H1 (cell line): ENCODE measurements at regions not wholly inside any gene's neighbourhood (a gene's known extent, or its start where the extent isn't known, plus 50 kb on each side); places are given as distances from the start of the nearest gene placed in this dataset.

Experiments
- CTCF ChIA-PET: fragments of 300-600 bp; sonication (Branson Sonifier 250); formaldehyde crosslinking; loops from one replicate; lab custom pipeline; 2021; ENCODE audit not compliant: partially characterized antibody; lab: Charles Lee
- POLR2A ChIA-PET: fragments of 300-600 bp; sonication (Branson Sonifier 250); formaldehyde crosslinking; loops from one replicate; lab custom pipeline; 2021; ENCODE audit warnings: inconsistent platforms; ENCODE audit not compliant: partially characterized antibody; lab: Charles Lee
- DNase-seq, 2 experiments: peaks; one replicate each; pipeline versions ENCODE4 v3.0.0 to v3.0.0-alpha.2; 2010 to 2022; ENCODE audit warnings: low spot score in 2 of 2, low read depth in 1 of 2, mixed read lengths in 1 of 2
- FAIRE-seq: peaks from 2 replicates; lab custom pipeline; 2011; peaks lifted over from hg19 to GRCh38; lab: Jason Lieb, UNC
- H2AFZ ChIP-seq: 2 replicates; pipeline ENCODE4 v1.8.1; 2012; ENCODE audit warnings: low read length, inconsistent platforms
- H2AK5ac ChIP-seq: 2 replicates; pipeline ENCODE4 v1.6.1; 2013; ENCODE audit warnings: low read depth, low read length
- H2BK120ac ChIP-seq: replicated peaks from 2 replicates; pipeline ENCODE3; 2013; ENCODE audit warnings: low read depth, low read length, inconsistent platforms
- H2BK12ac ChIP-seq: 2 replicates; pipeline ENCODE4 v1.6.1; 2013; ENCODE audit warnings: low read depth, low read length
- H2BK15ac ChIP-seq: 2 replicates; pipeline ENCODE4 v1.6.1; 2013; ENCODE audit warnings: low read length
- H2BK20ac ChIP-seq: 2 replicates; pipeline ENCODE4 v1.6.1; 2013; ENCODE audit warnings: low read length
- H2BK5ac ChIP-seq: 2 replicates; pipeline ENCODE4 v1.6.1; 2013; ENCODE audit warnings: low read depth, low read length
- H3K14ac ChIP-seq: 2 replicates; pipeline ENCODE4 v1.6.1; 2013; ENCODE audit warnings: inconsistent platforms; ENCODE audit not compliant: insufficient read length
- H3K18ac ChIP-seq: 2 replicates; pipeline ENCODE4 v1.6.1; 2013; ENCODE audit warnings: low read length; ENCODE audit errors: extremely low read depth
- H3K23ac ChIP-seq: 2 replicates; pipeline ENCODE4 v1.6.1; 2013; ENCODE audit warnings: inconsistent platforms; ENCODE audit not compliant: insufficient read length
- H3K23me2 ChIP-seq: 2 replicates; pipeline ENCODE4 v1.6.1; 2013; ENCODE audit warnings: low read depth, low read length
- H3K27ac ChIP-seq: 2 replicates; pipeline ENCODE4 v1.6.1; 2011; ENCODE audit warnings: low read depth, low read length, inconsistent platforms
- H3K27me3 ChIP-seq, 4 experiments: replicated peaks in 1 of 4; 1 replicate in 1 of 4; 2 replicates in 3 of 4; pipeline versions ENCODE4 v1.6.1 to v1.8.1; 2011 to 2013; ENCODE audit warnings: low read length in 3 of 4, mild to moderate bottlenecking in 3 of 4, inconsistent platforms in 2 of 4, mixed read lengths in 2 of 4, moderate library complexity in 1 of 4; ENCODE audit not compliant: control insufficient read depth in 3 of 4, insufficient read depth in 3 of 4; ENCODE audit errors: extremely low read depth in 1 of 4
- H3K36me3 ChIP-seq, 4 experiments: 2 replicates each; pipeline versions ENCODE4 v1.6.1 to v1.8.1; 2011 to 2013; ENCODE audit warnings: mild to moderate bottlenecking in 4 of 4, low read length in 3 of 4, moderate library complexity in 2 of 4, control low read depth in 1 of 4, inconsistent platforms in 1 of 4; ENCODE audit not compliant: insufficient read depth in 4 of 4, control insufficient read depth in 2 of 4
- H3K4ac ChIP-seq: replicated peaks from 2 replicates; pipeline ENCODE3; 2013; ENCODE audit warnings: low read length, low read depth, mixed read lengths, inconsistent platforms; ENCODE audit not compliant: insufficient read length
- H3K4me1 ChIP-seq, 4 experiments: replicated peaks in 1 of 4; 1 replicate in 1 of 4; 2 replicates in 3 of 4; pipeline versions ENCODE4 v1.6.1 to v1.8.1; 2011 to 2013; ENCODE audit warnings: low read length in 3 of 4, inconsistent platforms in 2 of 4, mixed read lengths in 1 of 4; ENCODE audit not compliant: insufficient read depth in 4 of 4, control insufficient read depth in 3 of 4
- H3K4me2 ChIP-seq, 2 experiments: 2 replicates each; pipeline versions ENCODE4 v1.6.1 to v1.8.1; 2011 to 2013; ENCODE audit warnings: low read depth in 2 of 2, low read length in 2 of 2, control low read depth in 1 of 2, inconsistent platforms in 1 of 2, mild to moderate bottlenecking in 1 of 2; ENCODE audit not compliant: insufficient read depth in 1 of 2
- H3K4me3 ChIP-seq, 4 experiments: fragments of 200-600, 300-600 bp in 1 of 4; sonication (generic), shearing (Covaris generic), sonication (Bioruptor Twin) in 1 of 4; 2 replicates each; pipeline versions ENCODE4 v1.5.1 to v1.8.1; 2011 to 2016; ENCODE audit warnings: low read length in 4 of 4, low read depth in 3 of 4, control low read depth in 2 of 4, inconsistent platforms in 2 of 4, mild to moderate bottlenecking in 2 of 4, mixed read lengths in 1 of 4, moderate library complexity in 1 of 4; ENCODE audit not compliant: insufficient read depth in 2 of 4; ENCODE audit errors: extremely low read depth in 1 of 4
- H3K56ac ChIP-seq: replicated peaks from 2 replicates; pipeline ENCODE3; 2013; ENCODE audit warnings: low read depth, mild to moderate bottlenecking, mixed read lengths, low read length, inconsistent platforms; ENCODE audit not compliant: insufficient read length
- H3K79me1 ChIP-seq: 2 replicates; pipeline ENCODE4 v1.6.1; 2013; ENCODE audit warnings: low read depth, low read length, control low read depth
- H3K79me2 ChIP-seq, 2 experiments: 2 replicates each; pipeline versions ENCODE4 v1.6.1 to v1.8.1; 2012 to 2013; ENCODE audit warnings: low read length in 2 of 2, mild to moderate bottlenecking in 2 of 2, inconsistent platforms in 1 of 2; ENCODE audit not compliant: insufficient read depth in 2 of 2, control insufficient read depth in 1 of 2
- H3K9ac ChIP-seq, 4 experiments: replicated peaks in 1 of 4; 1 replicate in 1 of 4; 2 replicates in 3 of 4; pipeline versions ENCODE4 v1.6.1 to v1.8.1; 2011 to 2013; ENCODE audit warnings: low read depth in 3 of 4, low read length in 3 of 4, control low read depth in 2 of 4, mild to moderate bottlenecking in 2 of 4, moderate library complexity in 2 of 4, inconsistent platforms in 1 of 4; ENCODE audit errors: extremely low read depth in 1 of 4
- H3K9me3 ChIP-seq, 2 experiments: 2 replicates each; pipeline versions ENCODE4 v1.6.1 to v1.8.1; 2012 to 2013; ENCODE audit warnings: mild to moderate bottlenecking in 2 of 2, moderate library complexity in 2 of 2, control low read depth in 1 of 2, inconsistent platforms in 1 of 2, low read depth in 1 of 2, low read length in 1 of 2, mixed read lengths in 1 of 2; ENCODE audit not compliant: insufficient read depth in 2 of 2
- H4K20me1 ChIP-seq, 2 experiments: replicated peaks in 1 of 2; 2 replicates each; pipeline versions ENCODE3 to v1.8.1; 2011 to 2013; ENCODE audit warnings: inconsistent platforms in 2 of 2, low read length in 2 of 2, mild to moderate bottlenecking in 1 of 2; ENCODE audit not compliant: insufficient read depth in 2 of 2, control insufficient read depth in 1 of 2
- H4K5ac ChIP-seq: 2 replicates; pipeline ENCODE4 v1.6.1; 2013; ENCODE audit warnings: low read length, low read depth, mixed read lengths, inconsistent platforms; ENCODE audit not compliant: insufficient read length
- H4K8ac ChIP-seq: 2 replicates; pipeline ENCODE4 v1.8.0; 2013; ENCODE audit warnings: mild to moderate bottlenecking, moderate library complexity, low read length, inconsistent platforms; ENCODE audit not compliant: insufficient read depth; ENCODE audit errors: extremely low read depth
- H4K91ac ChIP-seq: replicated peaks from 2 replicates; pipeline ENCODE3; 2013; ENCODE audit warnings: low read length, mixed read lengths, inconsistent platforms; ENCODE audit not compliant: insufficient read length
- BACH1 ChIP-seq: IDR thresholded peaks from 2 replicates; pipeline ENCODE4 v1.6.1; 2012; ENCODE audit warnings: low read length, improper control_type of control experiment
- BCL11A ChIP-seq, 2 experiments: IDR thresholded peaks; one replicate each; pipeline ENCODE4 v1.6.1; 2011; ENCODE audit warnings: low read depth in 2 of 2, low read length in 2 of 2, mild to moderate bottlenecking in 2 of 2
- CTBP2 ChIP-seq: IDR thresholded peaks from 2 replicates; pipeline ENCODE4 v1.7.0; 2011; ENCODE audit warnings: borderline replicate concordance, mild to moderate bottlenecking, moderate library complexity, mixed read lengths, low read length; ENCODE audit not compliant: insufficient read depth, insufficient read length
- EP300 ChIP-seq, 2 experiments: IDR thresholded peaks; 1 replicate in 1 of 2; 2 replicates in 1 of 2; pipeline ENCODE4 v1.6.1; 2011 to 2012; ENCODE audit warnings: low read depth in 2 of 2, low read length in 2 of 2, mild to moderate bottlenecking in 2 of 2, borderline replicate concordance in 1 of 2, inconsistent platforms in 1 of 2, moderate library complexity in 1 of 2
- JUN ChIP-seq: IDR thresholded peaks from 2 replicates; pipeline ENCODE4 v1.6.1; 2011; ENCODE audit warnings: low read depth, mild to moderate bottlenecking, improper control_type of control experiment, low read length
- KDM1A ChIP-seq: fragments of 200-600, 300-600 bp; sonication (generic); IDR thresholded peaks from 2 replicates; pipeline ENCODE4 v1.7.1; 2016; ENCODE audit warnings: mild to moderate bottlenecking, low read length, borderline replicate concordance
- KDM4A ChIP-seq: IDR thresholded peaks from one replicate; pipeline ENCODE4 v1.7.1; 2012; ENCODE audit warnings: low read depth, mild to moderate bottlenecking, moderate library complexity, low read length, inconsistent platforms; ENCODE audit not compliant: severe bottlenecking
- POLR2AphosphoS5 ChIP-seq: IDR thresholded peaks from 2 replicates; pipeline ENCODE4 v1.6.1; 2011; ENCODE audit warnings: low read depth, low read length
- RXRA ChIP-seq: IDR thresholded peaks from 2 replicates; pipeline ENCODE4 v1.6.1; 2011; ENCODE audit warnings: low read depth, mild to moderate bottlenecking, low read length, moderate library complexity; ENCODE audit not compliant: insufficient read depth
- SAP30 ChIP-seq: fragments of 300-600 bp; sonication (generic); IDR thresholded peaks from 2 replicates; pipeline ENCODE4 v1.7.1; 2012; ENCODE audit warnings: low read length, moderate library complexity, mild to moderate bottlenecking, inconsistent platforms; ENCODE audit not compliant: insufficient read depth, insufficient replicate concordance
- SIRT6 ChIP-seq: IDR thresholded peaks from one replicate; pipeline ENCODE4 v1.7.1; 2012; ENCODE audit warnings: low read length, inconsistent platforms
- SP1 ChIP-seq: IDR thresholded peaks from 2 replicates; pipeline ENCODE4 v1.6.1; 2011; ENCODE audit warnings: low read depth, low read length
- SP2 ChIP-seq: IDR thresholded peaks from 2 replicates; pipeline ENCODE4 v1.6.1; 2012; ENCODE audit warnings: mild to moderate bottlenecking, low read length, inconsistent platforms
- TAF1 ChIP-seq: IDR thresholded peaks from 2 replicates; pipeline ENCODE4 v1.6.1; 2011; ENCODE audit warnings: mild to moderate bottlenecking, low read depth, low read length
- TCF12 ChIP-seq: IDR thresholded peaks from 2 replicates; pipeline ENCODE4 v1.6.1; 2011; ENCODE audit warnings: low read depth, mild to moderate bottlenecking, low read length
- YY1 ChIP-seq: IDR thresholded peaks from 2 replicates; pipeline ENCODE4 v1.6.1; 2011; ENCODE audit warnings: low read depth, mild to moderate bottlenecking, low read length
- ZNF274 ChIP-seq: IDR thresholded peaks from 2 replicates; pipeline ENCODE4 v1.7.0; 2012; ENCODE audit warnings: low read length, borderline replicate concordance; ENCODE audit errors: extremely low read depth

- Histone ChIP-seq H3K27me3 (no peaks in the 10 kb centered on the region), H3K14ac (no peak overlapping the region), H3K18ac (no peak overlapping the region), H3K9me3 (no peaks in the 10 kb centered on the region), H2BK15ac (no peak overlapping the region), H2AFZ (no peak overlapping the region), H3K79me1 (no peaks in the 10 kb centered on the region), H2BK20ac (no peak overlapping the region), H4K91ac (no peak overlapping the region), H3K27ac (no peak overlapping the region), H3K56ac (no peak overlapping the region), H2AK5ac (no peak overlapping the region), H2BK5ac (no peak overlapping the region), H3K23me2 (no peaks in the 10 kb centered on the region; the same call in 1 of the 2 replicates), H2BK12ac (no peak overlapping the region), H4K8ac (no peak overlapping the region), H3K36me3 (no peaks in the 10 kb centered on the region), H3K4me3 (no peak overlapping the region), H3K4me1 (no peaks in the 10 kb centered on the region), H3K4ac (no peak overlapping the region), H3K23ac (no peak overlapping the region), H2BK120ac (no peak overlapping the region), H4K20me1 (no peaks in the 10 kb centered on the region), H3K9ac (no peak overlapping the region), H3K79me2 (no peaks in the 10 kb centered on the region), H4K5ac (no peak overlapping the region), H3K4me2 (no peak overlapping the region)
- ChIA-PET POLR2A (no interaction called here), CTCF (interaction anchor here (1.0 to 1.6 kb wide), 2 partner anchors 9 to 34 kb away, joined by 3 read pairs; no protein-coding TSS in a partner anchor)
- DNase-seq (no peak), FAIRE-seq (no peak)
- TF ChIP-seq SAP30, result no peak
- TF ChIP-seq BACH1, result no peak
- no peak for TF ChIP-seq EP300 (IDR thresholded peaks at IDR 0.05; ENCODE audit: borderline replicate concordance in 1 of 2, low read depth in 2 of 2, low read length in 2 of 2)
- TF ChIP-seq TCF12, result no peak
- no peak for TF ChIP-seq KDM1A
- no peak for TF ChIP-seq BCL11A (IDR thresholded peaks at IDR 0.05; ENCODE audit: low read depth in 2 of 2, low read length in 2 of 2)
- no peak for TF ChIP-seq YY1
- no peak for TF ChIP-seq RXRA
- no peak for TF ChIP-seq JUN
- no peak for TF ChIP-seq CTBP2
- no peak for TF ChIP-seq KDM4A
- no peak for TF ChIP-seq POLR2AphosphoS5
- TF ChIP-seq SIRT6, result no peak
- no peak for TF ChIP-seq TAF1
- TF ChIP-seq SP2, result no peak
- TF ChIP-seq SP1, result no peak
- TF ChIP-seq ZNF274, result no peak
Observed at GRCh38 chr9:22278426-22278825, 168.2 kb upstream of the DMRTA1 start.
